ENCODE measurements at regions not wholly inside any gene's neighbourhood (a gene's known extent, or its start where the extent isn't known, plus 50 kb on each side); places are given as distances from the start of the nearest gene placed in this dataset.

DNA sequence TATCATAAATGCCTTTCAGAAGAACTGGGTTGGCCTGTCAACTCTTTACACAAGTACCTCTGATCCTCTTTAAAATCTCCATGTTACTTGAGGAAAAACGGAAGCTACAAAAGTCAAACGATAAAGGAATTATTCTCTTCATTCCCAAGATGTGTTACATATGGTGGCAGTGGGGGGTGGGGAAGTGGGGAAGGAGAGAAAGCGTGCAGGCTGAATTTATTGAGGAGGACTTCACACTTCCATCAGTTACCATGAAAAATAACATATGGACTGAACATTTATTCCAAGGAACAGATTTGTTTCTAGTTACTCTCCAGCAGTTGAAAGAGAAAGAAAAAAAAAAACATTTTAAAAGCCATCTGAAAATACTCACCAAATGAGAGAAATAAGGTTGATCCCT is 474.4 kb upstream of the DCN start:
- H3K9ac ChIP-seq (ENCODE audit: low read depth, low read length) = no peak overlapping the region
- no peaks in the 10 kb centered on the region for H3K36me3 ChIP-seq (ENCODE audit: insufficient read depth, low read length)
- ATAC-seq (ENCODE audit: insufficient read depth, low read depth) (no peak), DNase-seq (no peak)
- no peaks in the 10 kb centered on the region for H4K20me1 ChIP-seq (ENCODE audit: insufficient read depth, low read length)
- H3K9me3 ChIP-seq (ENCODE audit: insufficient read depth, low read length, severe bottlenecking) = no peaks in the 10 kb centered on the region
- no peak overlapping the region for H3K4me3 ChIP-seq (ENCODE audit: low read depth in 1 of 2, low read length in 2 of 2)
- no peaks in the 10 kb centered on the region for H3K79me2 ChIP-seq (ENCODE audit: insufficient read depth, low read length)
- H3K27me3 ChIP-seq (ENCODE audit: insufficient read depth, low read length, poor library complexity) = no peaks in the 10 kb centered on the region
- H3K27ac ChIP-seq (ENCODE audit: low read length) = no peak overlapping the region
- no peak overlapping the region for H2AFZ ChIP-seq (ENCODE audit: low read depth, low read length)
- TF ChIP-seq EZH2 (IDR thresholded peaks at IDR 0.05; ENCODE audit: borderline replicate concordance, low read depth, low read length, severe bottlenecking) (no peak), CTCF (IDR thresholded peaks at IDR 0.05; ENCODE audit: borderline replicate concordance, extremely low read depth, low read length, poor library complexity, severe bottlenecking) (no peak)
- no peak overlapping the region for H3K4me2 ChIP-seq (ENCODE audit: insufficient read depth, low read length)
- peaks cover 6% of the 10 kb centered on the region; the same call in 1 of the 2 replicates for H3K4me1 ChIP-seq (ENCODE audit: insufficient read depth, low read length)

- TF ChIP-seq EZH2 (IDR thresholded peaks at IDR 0.05; ENCODE audit: borderline replicate concordance, low read depth, low read length, severe bottlenecking) (no peak), CTCF (IDR thresholded peaks at IDR 0.05; ENCODE audit: borderline replicate concordance, extremely low read depth, low read length, poor library complexity, severe bottlenecking) (no peak)
- Histone ChIP-seq H3K4me3 (ENCODE audit: low read depth in 1 of 2, low read length in 2 of 2) (no peak overlapping the region), H3K36me3 (ENCODE audit: insufficient read depth, low read length) (no peaks in the 10 kb centered on the region), H4K20me1 (ENCODE audit: insufficient read depth, low read length) (no peaks in the 10 kb centered on the region), H3K79me2 (ENCODE audit: insufficient read depth, low read length) (no peaks in the 10 kb centered on the region), H3K9me3 (ENCODE audit: insufficient read depth, low read length, severe bottlenecking) (no peaks in the 10 kb centered on the region), H3K4me2 (ENCODE audit: insufficient read depth, low read length) (no peak overlapping the region), H3K27me3 (ENCODE audit: insufficient read depth, low read length, poor library complexity) (no peaks in the 10 kb centered on the region), H3K4me1 (ENCODE audit: insufficient read depth, low read length) (peaks cover 6% of the 10 kb centered on the region; the same call in 1 of the 2 replicates), H3K27ac (ENCODE audit: low read length) (no peak overlapping the region), H3K9ac (ENCODE audit: low read depth, low read length) (no peak overlapping the region), H2AFZ (ENCODE audit: low read depth, low read length) (no peak overlapping the region)
- ATAC-seq (ENCODE audit: insufficient read depth, low read depth) (no peak), DNase-seq (no peak)
Measured at GRCh38 chr12:91655966-91656365, 473.3 kb upstream of the DCN start.

DNA sequence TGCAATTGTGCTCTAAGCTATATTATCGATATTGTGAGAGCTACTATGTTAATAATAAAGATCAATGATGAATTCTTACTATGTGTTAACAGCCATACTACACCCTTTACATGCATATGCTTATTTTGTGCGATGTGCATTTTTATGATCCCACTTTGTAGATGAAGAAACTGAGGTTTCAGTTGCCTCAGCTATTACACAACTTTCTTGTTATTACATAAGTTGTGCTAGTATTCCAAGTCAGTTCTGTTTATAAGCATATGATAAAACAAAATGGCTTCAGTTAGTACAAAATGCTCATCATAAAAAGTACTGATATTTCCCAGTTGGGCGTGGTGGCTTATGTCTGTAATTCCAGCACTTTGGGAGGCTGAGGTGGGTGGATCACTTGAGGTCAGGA is 471.5 kb upstream of the DCN start:
- H3K4me1 ChIP-seq (ENCODE audit: insufficient read depth, low read length) = peaks cover 6% of the 10 kb centered on the region; the same call in 1 of the 2 replicates
- H3K79me2 ChIP-seq (ENCODE audit: insufficient read depth, low read length) = no peaks in the 10 kb centered on the region
- TF ChIP-seq CTCF (IDR thresholded peaks at IDR 0.05; ENCODE audit: borderline replicate concordance, extremely low read depth, low read length, poor library complexity, severe bottlenecking) (no peak), EZH2 (IDR thresholded peaks at IDR 0.05; ENCODE audit: borderline replicate concordance, low read depth, low read length, severe bottlenecking) (no peak)
- H3K27ac ChIP-seq (ENCODE audit: low read length) = no peak overlapping the region
- H3K4me2 ChIP-seq (ENCODE audit: insufficient read depth, low read length) = no peak overlapping the region
- no peak overlapping the region for H3K4me3 ChIP-seq (ENCODE audit: low read depth in 1 of 2, low read length in 2 of 2)
- DNase-seq = no peak
- no peak overlapping the region for H2AFZ ChIP-seq (ENCODE audit: low read depth, low read length)
- H3K27me3 ChIP-seq (ENCODE audit: insufficient read depth, low read length, poor library complexity) = no peaks in the 10 kb centered on the region
- ATAC-seq (ENCODE audit: insufficient read depth, low read depth) = no peak
- no peak overlapping the region for H3K9ac ChIP-seq (ENCODE audit: low read depth, low read length)
- no peaks in the 10 kb centered on the region for H4K20me1 ChIP-seq (ENCODE audit: insufficient read depth, low read length)
- H3K36me3 ChIP-seq (ENCODE audit: insufficient read depth, low read length) = no peaks in the 10 kb centered on the region
- H3K9me3 ChIP-seq (ENCODE audit: insufficient read depth, low read length, severe bottlenecking) = no peaks in the 10 kb centered on the region

DNA sequence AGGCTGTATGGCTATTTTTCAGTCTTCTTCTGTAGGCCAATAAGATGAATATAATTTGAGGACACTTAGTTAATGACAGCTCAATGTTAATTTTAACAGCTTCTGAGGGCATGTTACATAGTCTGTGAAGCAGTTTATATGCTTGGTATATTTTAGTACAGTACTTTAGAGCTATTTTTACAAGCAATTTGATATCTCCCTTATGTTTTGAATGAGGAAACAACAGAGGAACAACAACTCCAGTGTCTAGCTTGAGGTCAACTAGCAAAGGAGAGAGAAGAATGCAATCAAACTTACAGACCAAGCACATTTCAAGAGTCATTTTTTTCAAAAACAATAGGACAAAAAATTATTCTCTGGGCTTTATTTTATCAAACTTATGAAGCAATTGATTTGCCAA is 469.1 kb upstream of the DCN start:
- Histone ChIP-seq H3K4me1 (ENCODE audit: insufficient read depth, low read length) (no peaks in the 10 kb centered on the region), H3K27me3 (ENCODE audit: insufficient read depth, low read length, poor library complexity) (no peaks in the 10 kb centered on the region), H3K27ac (ENCODE audit: low read length) (no peak overlapping the region), H3K79me2 (ENCODE audit: insufficient read depth, low read length) (no peaks in the 10 kb centered on the region), H3K9ac (ENCODE audit: low read depth, low read length) (no peak overlapping the region), H3K9me3 (ENCODE audit: insufficient read depth, low read length, severe bottlenecking) (no peaks in the 10 kb centered on the region), H3K4me3 (ENCODE audit: low read depth in 1 of 2, low read length in 2 of 2) (no peak overlapping the region), H2AFZ (ENCODE audit: low read depth, low read length) (no peak overlapping the region), H4K20me1 (ENCODE audit: insufficient read depth, low read length) (no peaks in the 10 kb centered on the region), H3K4me2 (ENCODE audit: insufficient read depth, low read length) (no peak overlapping the region), H3K36me3 (ENCODE audit: insufficient read depth, low read length) (no peaks in the 10 kb centered on the region)
- ATAC-seq (ENCODE audit: insufficient read depth, low read depth) (no peak), DNase-seq (no peak)
- TF ChIP-seq CTCF (IDR thresholded peaks at IDR 0.05; ENCODE audit: borderline replicate concordance, extremely low read depth, low read length, poor library complexity, severe bottlenecking) (no peak), EZH2 (IDR thresholded peaks at IDR 0.05; ENCODE audit: borderline replicate concordance, low read depth, low read length, severe bottlenecking) (no peak)
